A673 (cell line): ENCODE measurements at regions not wholly inside any gene's neighbourhood (a gene's known extent, or its start where the extent isn't known, plus 50 kb on each side); places are given as distances from the start of the nearest gene placed in this dataset.

Experiments used
- CTCF ChIP-seq: fragments of 300-800, 200-600 bp; sonication (generic); conservative IDR thresholded peaks from 2 replicates; pipeline ENCODE4 v1.5.1; 2017; ENCODE audit warnings: low read depth, mild to moderate bottlenecking, antibody characterized with exemption, low read length, moderate library complexity, mixed read lengths
- EZH2 ChIP-seq: fragments of 200-600 bp; sonication (generic); IDR thresholded peaks from 2 replicates; pipeline ENCODE4 v1.6.1; 2017; ENCODE audit warnings: borderline replicate concordance, low read depth, mild to moderate bottlenecking, mixed read lengths, antibody characterized with exemption, low read length; ENCODE audit not compliant: poor library complexity, severe bottlenecking

GRCh38 chr3:197431346-197431910 lies 124.3 kb downstream of the BDH1 start:
- no peak for TF ChIP-seq EZH2
- TF ChIP-seq CTCF, result no peak
